HL-60/S4 treated with phorbol 12-myristate 13-acetate at 8.2 ng/mL for 4 days and 3 days (cell line): ENCODE measurements at regions not wholly inside any gene's neighbourhood (a gene's known extent, or its start where the extent isn't known, plus 50 kb on each side); places are given as distances from the start of the nearest gene placed in this dataset.

Source experiments
- in situ Hi-C: fragments of 300-500 bp; cut with MboI; formaldehyde crosslinking; loops from 2 replicates; pipeline ENCODE4 v1.15.0; 2022; ENCODE audit warnings: low sequenced_read_pairs

DNA sequence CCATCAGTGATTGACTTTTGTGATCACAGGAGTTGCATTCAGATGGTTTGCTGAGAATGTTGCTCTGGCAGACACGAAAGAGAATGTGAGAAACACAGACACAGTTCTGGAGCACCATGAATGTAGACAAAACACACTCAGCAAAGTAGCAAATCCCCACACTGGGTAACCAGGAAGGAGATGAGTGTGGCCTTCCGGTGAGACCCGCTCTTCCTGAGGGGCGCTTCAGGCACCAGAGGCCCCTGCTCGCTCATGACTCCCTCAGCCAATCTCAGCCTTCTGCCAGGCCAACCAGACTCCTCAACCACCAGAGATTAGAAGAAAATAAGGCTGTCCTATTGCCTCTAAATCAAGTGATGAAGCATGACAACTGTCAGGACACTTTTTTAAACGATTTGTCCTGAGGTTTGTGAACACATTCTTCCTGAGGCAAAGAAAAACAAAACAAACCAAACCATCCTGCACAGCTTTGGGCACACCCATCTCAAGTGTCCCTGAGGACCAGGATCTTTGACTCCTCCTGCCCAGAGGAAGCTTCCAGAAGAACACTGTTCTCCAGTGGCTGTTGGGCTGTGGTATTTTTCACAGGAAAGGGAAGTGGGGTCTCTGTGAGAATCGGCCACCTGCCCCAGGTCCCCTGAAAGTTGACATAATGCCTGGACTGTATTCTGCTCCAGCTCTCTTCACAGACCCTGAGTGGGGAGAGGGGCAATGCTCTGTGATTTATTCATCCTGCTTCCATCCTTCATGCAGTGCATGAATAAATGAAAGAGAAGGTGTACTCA lies 152.8 kb downstream of the BCL11A start:
- in situ Hi-C loops = no loop called here

DNA sequence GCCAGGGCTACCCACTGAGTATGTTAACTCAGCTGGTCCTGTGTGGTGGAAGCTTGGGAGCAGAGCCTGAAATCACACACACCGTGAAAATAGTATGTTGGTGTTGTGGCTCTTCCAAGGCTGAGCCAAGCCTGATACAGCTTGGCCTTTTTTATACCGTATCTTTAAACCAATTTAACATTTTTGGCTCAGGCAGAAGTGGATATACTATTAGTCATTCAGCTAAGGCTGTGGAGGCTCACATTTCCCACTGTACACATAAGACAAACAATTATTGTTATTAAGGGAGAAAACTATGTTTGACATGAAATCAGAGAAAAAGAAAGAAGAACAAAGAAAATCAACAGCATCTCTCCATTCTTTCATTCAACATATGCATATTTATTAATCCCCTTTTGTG lies 159.0 kb downstream of the BCL11A start:
- in situ Hi-C loops = no loop called here

DNA sequence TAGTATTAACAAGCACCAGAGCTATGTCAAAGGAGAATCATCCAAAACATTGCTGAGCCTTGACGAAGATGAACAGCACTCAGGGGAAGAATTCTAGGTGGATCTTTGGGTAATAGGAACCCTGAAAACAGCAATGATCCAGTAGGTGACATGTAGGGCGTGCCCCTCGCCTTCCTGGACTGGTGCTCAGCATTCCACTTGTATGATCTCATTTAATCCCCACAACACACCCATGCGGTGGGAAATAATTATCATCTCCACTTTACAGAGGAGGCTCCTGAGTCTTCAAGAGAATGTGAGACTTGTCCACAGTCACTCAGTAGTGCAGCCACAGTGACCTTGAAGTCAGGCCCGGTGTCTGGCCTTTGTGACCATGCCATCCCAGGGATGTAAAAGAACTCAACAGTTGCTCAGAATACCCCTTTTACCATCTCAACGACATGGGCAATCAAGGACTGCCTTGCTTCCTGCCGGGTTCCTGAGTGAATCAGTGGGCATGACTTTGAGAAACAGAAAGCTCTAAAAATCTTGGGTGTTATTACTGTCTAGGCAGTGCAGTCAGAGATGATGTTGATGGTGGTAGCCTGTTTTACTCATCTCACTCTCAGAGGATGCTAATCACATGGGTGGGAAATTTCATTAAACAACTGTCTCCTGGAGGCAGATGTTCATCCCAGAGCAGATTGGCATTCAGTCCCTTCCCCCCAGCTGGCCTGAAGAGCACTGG lies 161.6 kb downstream of the BCL11A start:
- in situ Hi-C loops = no loop called here

DNA sequence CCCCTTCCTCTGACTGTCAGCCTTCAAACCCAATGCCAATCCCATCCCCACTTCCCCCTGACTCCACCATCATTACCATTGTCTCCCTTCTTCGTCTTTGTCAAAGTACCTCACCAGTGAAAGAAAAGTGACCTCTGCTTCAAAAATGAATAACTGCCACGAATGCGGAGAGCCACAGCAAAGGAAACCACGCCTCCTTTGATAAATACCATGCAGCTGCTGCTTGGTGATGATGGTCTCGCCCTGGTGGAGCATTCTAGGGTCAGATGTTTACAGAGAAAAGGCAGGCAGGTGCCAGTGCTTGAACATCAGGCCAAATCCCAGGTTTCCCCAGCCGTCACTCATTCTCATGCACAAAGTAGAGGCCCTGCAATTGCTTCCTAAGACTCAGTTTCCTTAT lies 162.2 kb downstream of the BCL11A start:
- in situ Hi-C loops = no loop called here

DNA sequence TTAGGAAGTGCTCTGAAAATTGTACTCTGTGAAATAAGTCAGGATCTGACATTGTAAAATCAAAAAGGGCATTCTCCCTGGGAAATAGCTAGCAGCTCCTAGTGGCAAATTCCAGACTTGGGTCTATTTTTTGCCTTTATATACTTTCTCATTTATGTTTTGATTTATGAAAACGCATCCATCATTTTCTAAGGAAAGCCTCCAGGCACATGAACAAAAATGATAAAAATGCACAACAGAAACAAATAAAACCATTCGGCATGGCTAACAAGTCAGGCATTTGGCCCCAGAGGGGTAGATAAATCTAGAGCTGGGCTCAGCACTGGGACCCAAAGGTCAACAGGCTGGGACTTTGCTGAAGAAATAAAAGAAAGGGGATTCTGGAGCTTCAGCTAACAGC lies 167.0 kb downstream of the BCL11A start:
- in situ Hi-C loops = no loop called here

DNA sequence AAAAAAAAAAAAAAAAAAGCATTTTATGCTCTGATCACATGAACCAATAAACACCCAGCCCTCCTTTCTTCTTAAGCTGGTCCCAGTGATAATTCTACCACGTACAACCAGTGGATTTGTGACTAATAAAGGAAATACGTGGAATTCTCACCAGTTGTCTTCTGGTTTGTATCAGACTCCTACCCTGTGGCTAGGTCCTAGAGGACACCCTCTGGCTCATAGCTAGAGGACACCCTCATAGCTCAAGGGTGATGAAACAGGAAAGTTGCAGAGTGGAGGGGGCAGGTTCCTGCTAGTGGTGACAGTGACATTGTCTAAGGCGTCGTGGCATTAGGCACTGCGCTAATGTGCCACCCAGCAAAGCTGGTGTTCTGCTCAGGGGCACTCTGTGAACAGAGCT lies 167.8 kb downstream of the BCL11A start:
- in situ Hi-C loops = no loop called here

DNA sequence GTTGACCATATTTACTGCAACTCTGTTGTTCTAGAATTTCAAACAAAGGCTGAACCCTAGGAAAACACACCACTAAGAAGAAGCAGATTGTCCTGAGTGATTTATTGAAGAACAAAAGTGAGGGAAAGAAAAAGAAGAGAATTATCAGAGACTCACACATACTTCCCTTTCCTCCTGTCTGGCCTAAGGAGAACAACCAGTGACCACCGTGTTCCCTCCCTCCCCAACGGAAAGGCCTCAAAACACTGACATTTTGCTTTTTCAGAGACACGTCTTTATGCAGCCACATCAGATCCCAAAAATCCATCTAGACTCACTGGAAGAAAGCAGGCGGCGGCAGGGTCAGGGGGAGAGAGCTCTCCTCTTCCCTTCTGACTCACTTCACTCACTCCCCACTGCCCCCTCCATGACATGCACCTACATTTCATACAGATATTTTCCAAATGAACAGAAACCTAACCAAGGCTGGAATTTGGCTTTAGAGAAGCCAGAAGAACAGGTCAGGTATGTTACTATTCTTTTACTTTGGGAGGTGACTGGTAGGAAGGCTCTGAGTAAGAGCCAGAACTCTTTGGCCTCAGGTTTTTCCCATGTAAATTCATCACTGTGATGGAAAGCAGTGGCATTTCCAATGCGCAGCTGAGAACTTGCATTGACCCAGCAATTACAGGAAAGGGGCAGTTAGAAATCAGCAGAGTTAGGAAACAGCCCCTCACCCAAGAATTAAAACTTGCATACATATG lies 169.9 kb downstream of the BCL11A start:
- in situ Hi-C loops = no loop called here

GRCh38 chr2:60380411-60380810 lies 173.0 kb downstream of the BCL11A start:
- in situ Hi-C loops = no loop called here

DNA sequence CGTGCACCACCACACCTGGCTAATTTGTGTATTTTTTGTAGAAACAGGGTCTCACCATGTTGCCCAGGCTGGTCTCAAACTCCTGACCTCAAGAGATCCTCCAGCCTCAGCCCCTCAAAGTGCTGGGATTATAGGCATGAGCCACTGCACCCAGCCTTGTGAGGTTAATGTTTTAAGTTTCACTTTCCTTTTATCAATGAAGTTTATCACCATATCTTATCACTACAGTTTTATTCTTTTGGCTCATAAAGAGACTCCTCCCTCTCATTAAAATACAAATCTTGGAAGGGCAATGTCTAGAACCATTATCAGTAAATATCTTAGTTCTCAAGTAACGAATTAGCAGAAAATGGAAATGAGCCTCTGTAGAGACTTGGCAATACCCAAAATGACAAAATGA lies 173.8 kb downstream of the BCL11A start:
- in situ Hi-C loops = no loop called here

DNA sequence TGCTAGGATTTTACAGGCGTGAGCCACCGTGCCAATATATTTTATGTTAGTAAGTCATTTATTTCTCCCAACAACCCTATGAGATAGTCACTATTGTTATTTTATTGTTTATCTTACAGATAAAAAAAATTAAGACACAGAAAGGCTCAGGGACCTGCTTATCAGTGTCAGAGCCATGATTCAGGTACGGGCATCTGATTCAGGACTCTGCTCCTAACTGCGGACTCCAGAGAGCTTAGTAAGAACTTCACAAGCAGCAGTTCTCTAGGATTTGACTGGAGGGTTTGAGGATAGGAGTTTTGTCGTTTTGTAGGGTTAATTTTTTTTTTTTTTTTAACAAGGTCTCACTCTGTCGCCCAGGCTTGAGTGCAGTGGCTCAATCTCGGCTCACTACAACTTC lies 174.2 kb downstream of the BCL11A start:
- in situ Hi-C loops = no loop called here

- in situ Hi-C loops = no loop called here
Measured at GRCh38 chr2:60377825-60378224, 175.6 kb downstream of the BCL11A start.

- in situ Hi-C loops = no loop called here
Measured at GRCh38 chr2:60376252-60376651, 177.2 kb downstream of the BCL11A start.

DNA sequence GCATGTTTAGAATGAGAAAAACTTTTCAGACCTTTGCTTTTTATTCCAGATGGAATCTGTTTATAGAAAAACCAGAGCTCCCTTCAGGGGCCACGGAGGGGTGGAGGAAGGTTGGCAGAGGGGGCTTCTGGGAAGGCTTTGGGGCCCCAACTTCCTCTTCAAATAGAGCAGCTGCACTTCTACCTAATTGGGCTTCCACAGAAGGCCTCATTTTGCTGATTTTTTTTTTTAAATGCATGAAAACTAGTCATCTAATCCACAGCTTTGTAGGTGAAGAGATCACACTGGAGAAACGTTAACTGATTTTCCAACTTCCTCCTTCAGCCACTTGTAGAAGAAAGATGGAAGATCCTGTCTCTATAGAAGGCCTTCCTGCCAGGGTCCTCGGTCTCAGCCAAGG lies 181.8 kb downstream of the BCL11A start:
- in situ Hi-C loops = no loop called here

- in situ Hi-C loops = no loop called here
Measured at GRCh38 chr2:60371219-60371618, 182.2 kb downstream of the BCL11A start.

DNA sequence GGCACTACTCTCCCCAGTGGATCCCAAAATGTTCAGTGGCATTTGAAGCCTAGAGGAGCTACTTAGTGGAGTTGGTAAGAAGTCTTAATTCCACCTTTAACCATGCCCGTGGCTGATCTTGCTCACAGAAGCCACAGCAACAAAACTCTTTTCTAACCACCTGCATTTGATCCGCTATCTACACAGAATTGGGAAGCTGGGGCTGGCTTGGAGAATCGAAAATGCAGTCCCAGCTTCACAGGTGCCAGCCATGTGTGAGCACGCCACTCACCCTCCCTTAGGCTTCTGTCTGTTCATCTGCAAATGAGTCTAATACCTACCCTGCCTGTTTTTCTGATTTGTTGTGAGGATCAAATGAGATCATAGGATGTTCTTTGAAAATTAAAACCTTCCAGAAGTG lies 182.6 kb downstream of the BCL11A start:
- in situ Hi-C loops = no loop called here

GRCh38 chr2:60368456-60368855 lies 185.0 kb downstream of the BCL11A start:
- in situ Hi-C loops = no loop called here

- in situ Hi-C loops = no loop called here
Measured at GRCh38 chr2:60366135-60366712, 187.2 kb downstream of the BCL11A start.

DNA sequence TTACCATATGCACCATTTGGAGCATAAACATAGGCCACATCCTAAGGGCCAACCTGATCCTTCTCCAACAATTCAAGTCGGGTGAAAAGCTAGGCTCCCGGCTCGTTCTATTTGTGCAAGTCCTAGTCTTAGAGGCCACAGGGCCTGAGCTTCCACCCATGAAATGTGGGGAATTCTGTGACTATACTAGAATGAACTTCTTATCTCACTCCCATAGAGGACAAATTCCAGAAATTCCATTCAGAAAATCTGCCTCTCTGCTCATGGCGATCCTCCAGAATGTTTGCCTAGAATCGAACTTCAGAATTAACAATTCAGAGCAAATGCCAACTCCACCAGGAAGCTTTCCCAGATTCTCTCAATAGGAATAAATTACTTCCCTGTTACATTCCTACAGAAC lies 187.9 kb downstream of the BCL11A start:
- in situ Hi-C loops = no loop called here

- in situ Hi-C loops = no loop called here
Measured at GRCh38 chr2:60364491-60364890, 189.0 kb downstream of the BCL11A start.

- in situ Hi-C loops = no loop called here
Measured at GRCh38 chr2:60361498-60361897, 192.0 kb downstream of the BCL11A start.

- in situ Hi-C loops = no loop called here
Measured at GRCh38 chr2:60359569-60359968, 193.9 kb downstream of the BCL11A start.
